ENCODE measurements at regions not wholly inside any gene's neighbourhood (a gene's known extent, or its start where the extent isn't known, plus 50 kb on each side); places are given as distances from the start of the nearest gene placed in this dataset.

GRCh38 chr15:69841113-69841828, 256.4 kb downstream of the TLE3 start:
- Histone ChIP-seq H3K27ac (ENCODE audit: low read depth in 1 of 3, low read length in 2 of 3) (no peak overlapping the region), H3K9me3 (ENCODE audit: control insufficient read depth in 2 of 2, insufficient read depth in 1 of 2, low read depth in 1 of 2, low read length in 1 of 2) (no peaks in the 10 kb centered on the region), H3K36me3 (ENCODE audit: control insufficient read depth in 3 of 3, insufficient read depth in 2 of 3, low read depth in 1 of 3, low read length in 3 of 3) (no peaks in the 10 kb centered on the region), H3K4me3 (ENCODE audit: low read depth in 1 of 3, low read length in 3 of 3) (no peak overlapping the region), H3K4me1 (ENCODE audit: control insufficient read depth in 3 of 3, insufficient read depth in 2 of 3, low read depth in 1 of 3, low read length in 2 of 3) (no peaks in the 10 kb centered on the region), H3K27me3 (ENCODE audit: control insufficient read depth in 3 of 3, insufficient read depth in 3 of 3, low read length in 3 of 3) (peaks cover 0 to 5% (median 0%) of the 10 kb centered on the region in 3 donors)
- WGBS, 3 donors, result 14 to 66% (median 34%) methylated on average over 21 of the region's 21 CpGs
- DNase-seq (peak; percentile 33 to 48), FAIRE-seq (no peak)

DNA sequence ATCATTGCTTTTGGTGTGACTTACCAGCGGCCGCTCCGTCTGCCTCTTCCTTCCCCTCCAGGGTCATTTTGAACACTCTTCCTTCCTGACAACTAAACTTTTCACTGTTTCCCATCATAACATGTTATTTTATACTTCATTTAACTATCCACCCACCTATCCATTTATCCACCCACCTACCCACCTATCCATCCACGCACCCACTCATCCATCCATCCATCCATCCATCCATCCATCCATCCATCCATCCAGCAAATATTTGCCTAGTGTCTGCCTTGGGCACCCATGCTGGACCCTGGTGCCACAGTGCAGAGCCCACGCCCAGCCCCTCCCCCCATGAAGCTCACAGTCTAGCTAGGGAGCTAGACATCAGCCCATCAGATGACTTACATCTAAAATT, 254.9 kb downstream of the TLE3 start:
- FAIRE-seq, result no peak

DNA sequence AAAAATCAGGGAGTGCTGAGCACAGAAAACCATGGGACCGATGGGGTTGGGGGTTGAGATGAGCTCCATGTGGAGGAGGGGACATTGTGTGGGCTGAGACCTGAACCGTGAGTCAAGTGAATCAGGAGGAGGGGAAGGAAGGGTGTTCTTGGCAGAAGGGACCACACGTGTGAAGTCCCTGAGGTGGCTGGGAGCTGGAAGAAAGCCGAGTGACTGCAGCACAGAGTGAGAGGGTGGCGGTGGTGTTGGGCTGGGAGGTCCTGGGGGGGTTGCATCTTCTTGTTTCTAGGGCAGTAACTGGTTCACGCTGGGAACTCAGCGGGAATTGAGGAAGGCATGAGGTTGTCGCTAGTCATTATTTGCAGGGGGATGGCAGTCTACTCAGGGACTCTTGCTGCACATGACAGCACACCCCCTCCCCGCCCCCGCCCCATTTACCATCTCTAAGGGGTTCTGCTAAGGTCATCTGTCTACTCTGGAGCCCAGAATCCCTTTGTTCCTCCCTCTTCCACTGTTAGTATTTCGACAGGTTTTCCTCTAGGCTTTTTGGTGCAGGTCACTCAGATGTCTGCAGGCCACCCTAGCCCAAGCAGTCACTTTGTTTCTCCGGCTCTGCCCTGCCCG, 254.3 kb downstream of the TLE3 start:
- WGBS, 3 donors, result 77 to 86% (median 80%) methylated on average over 12 to 13 of the region's 13 CpGs
- Histone ChIP-seq H3K27ac (ENCODE audit: low read depth in 1 of 3, low read length in 2 of 3) (no peak overlapping the region), H3K27me3 (ENCODE audit: control insufficient read depth in 3 of 3, insufficient read depth in 3 of 3, low read length in 3 of 3) (peaks cover 0 to 11% (median 3%) of the 10 kb centered on the region in 3 donors), H3K36me3 (ENCODE audit: control insufficient read depth in 3 of 3, insufficient read depth in 2 of 3, low read depth in 1 of 3, low read length in 3 of 3) (no peaks in the 10 kb centered on the region), H3K9me3 (ENCODE audit: control insufficient read depth in 2 of 2, insufficient read depth in 1 of 2, low read depth in 1 of 2, low read length in 1 of 2) (no peaks in the 10 kb centered on the region), H3K4me3 (ENCODE audit: low read depth in 1 of 3, low read length in 3 of 3) (no peak overlapping the region), H3K4me1 (ENCODE audit: control insufficient read depth in 3 of 3, insufficient read depth in 2 of 3, low read depth in 1 of 3, low read length in 2 of 3) (no peaks in the 10 kb centered on the region)
- DNase-seq (no peak), FAIRE-seq (no peak)

More for the DNA sequence above, 254.9 kb downstream of the TLE3 start:
- no peak overlapping the region for H3K4me3 ChIP-seq (ENCODE audit: low read depth in 1 of 3, low read length in 3 of 3)
- H3K9me3 ChIP-seq (ENCODE audit: control insufficient read depth in 2 of 2, insufficient read depth in 1 of 2, low read depth in 1 of 2, low read length in 1 of 2), result no peaks in the 10 kb centered on the region
- WGBS, 3 donors, result 80 to 88% (median 85%) methylated on average over 5 of the region's 5 CpGs
- H3K27me3 ChIP-seq (ENCODE audit: control insufficient read depth in 3 of 3, insufficient read depth in 3 of 3, low read length in 3 of 3), result peaks cover 0 to 11% (median 3%) of the 10 kb centered on the region in 3 donors
- no peak for DNase-seq
- no peaks in the 10 kb centered on the region for H3K36me3 ChIP-seq (ENCODE audit: control insufficient read depth in 3 of 3, insufficient read depth in 2 of 3, low read depth in 1 of 3, low read length in 3 of 3)
- no peak overlapping the region for H3K27ac ChIP-seq (ENCODE audit: low read depth in 1 of 3, low read length in 2 of 3)
- no peaks in the 10 kb centered on the region for H3K4me1 ChIP-seq (ENCODE audit: control insufficient read depth in 3 of 3, insufficient read depth in 2 of 3, low read depth in 1 of 3, low read length in 2 of 3)

DNA sequence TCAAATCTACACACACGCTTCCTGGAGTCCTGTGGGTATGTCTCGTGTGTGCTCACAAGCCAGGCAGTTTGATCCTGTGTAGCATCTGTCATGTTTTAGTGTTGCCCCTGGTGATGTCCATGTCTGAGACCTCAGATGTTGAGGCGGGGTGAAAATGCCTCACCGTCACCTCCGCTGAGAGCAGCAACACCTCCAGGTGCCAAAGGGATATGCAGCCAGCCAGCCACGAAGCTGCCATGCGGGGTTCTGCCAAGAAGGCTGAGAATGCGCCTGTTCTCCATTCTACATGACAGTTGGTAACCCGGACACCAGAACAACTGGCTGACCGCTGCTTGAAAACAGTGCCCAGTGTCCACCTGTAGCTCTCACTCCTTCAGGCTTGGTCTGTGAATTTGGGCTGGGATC, 253.8 kb downstream of the TLE3 start:
- Histone ChIP-seq H3K27ac (ENCODE audit: low read depth in 1 of 3, low read length in 2 of 3) (no peak overlapping the region), H3K27me3 (ENCODE audit: control insufficient read depth in 3 of 3, insufficient read depth in 3 of 3, low read length in 3 of 3) (peaks cover 0 to 11% (median 3%) of the 10 kb centered on the region in 3 donors), H3K4me1 (ENCODE audit: control insufficient read depth in 3 of 3, insufficient read depth in 2 of 3, low read depth in 1 of 3, low read length in 2 of 3) (no peaks in the 10 kb centered on the region), H3K36me3 (ENCODE audit: control insufficient read depth in 3 of 3, insufficient read depth in 2 of 3, low read depth in 1 of 3, low read length in 3 of 3) (no peaks in the 10 kb centered on the region), H3K9me3 (ENCODE audit: control insufficient read depth in 2 of 2, insufficient read depth in 1 of 2, low read depth in 1 of 2, low read length in 1 of 2) (no peaks in the 10 kb centered on the region), H3K4me3 (ENCODE audit: low read depth in 1 of 3, low read length in 3 of 3) (no peak overlapping the region)
- DNase-seq (no peak), FAIRE-seq (no peak)
- WGBS, 3 donors, result 84 to 90% (median 87%) methylated on average over 10 of the region's 10 CpGs

DNA sequence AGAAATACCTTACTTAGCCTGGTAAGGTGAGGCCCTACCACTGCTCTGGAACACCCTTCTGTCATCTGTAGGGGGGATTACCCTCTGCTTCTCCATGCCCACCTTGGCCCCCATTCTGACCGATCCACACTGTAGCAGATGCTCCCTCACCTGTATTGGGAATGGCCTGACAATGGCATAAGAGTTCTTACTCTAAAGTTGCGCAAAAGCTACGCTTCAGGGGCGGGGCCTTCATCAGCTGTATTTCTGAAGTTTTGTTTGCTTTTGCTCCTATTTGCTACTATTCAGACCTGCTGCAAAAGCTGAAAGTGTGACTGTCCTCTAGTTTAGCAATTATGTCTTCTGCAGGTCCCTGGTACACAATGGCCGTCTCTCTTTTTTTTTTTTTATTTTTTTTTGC, 252.6 kb downstream of the TLE3 start:
- Histone ChIP-seq H3K4me3 (ENCODE audit: low read depth in 1 of 3, low read length in 3 of 3) (no peak overlapping the region), H3K27me3 (ENCODE audit: control insufficient read depth in 3 of 3, insufficient read depth in 3 of 3, low read length in 3 of 3) (peaks cover 0 to 11% (median 3%) of the 10 kb centered on the region in 3 donors), H3K36me3 (ENCODE audit: control insufficient read depth in 3 of 3, insufficient read depth in 2 of 3, low read depth in 1 of 3, low read length in 3 of 3) (no peaks in the 10 kb centered on the region), H3K27ac (ENCODE audit: low read depth in 1 of 3, low read length in 2 of 3) (no peak overlapping the region), H3K9me3 (ENCODE audit: control insufficient read depth in 2 of 2, insufficient read depth in 1 of 2, low read depth in 1 of 2, low read length in 1 of 2) (no peaks in the 10 kb centered on the region), H3K4me1 (ENCODE audit: control insufficient read depth in 3 of 3, insufficient read depth in 2 of 3, low read depth in 1 of 3, low read length in 2 of 3) (no peaks in the 10 kb centered on the region)
- DNase-seq, result no peak
- WGBS, 3 donors, result 85 to 96% (median 90%) methylated on average over 5 of the region's 5 CpGs
- FAIRE-seq, result no peak

GRCh38 chr15:69847625-69848024, 250.1 kb downstream of the TLE3 start:
- Histone ChIP-seq H3K27me3 (ENCODE audit: control insufficient read depth in 3 of 3, insufficient read depth in 3 of 3, low read length in 3 of 3) (peaks cover 0 to 11% (median 3%) of the 10 kb centered on the region in 3 donors), H3K36me3 (ENCODE audit: control insufficient read depth in 3 of 3, insufficient read depth in 2 of 3, low read depth in 1 of 3, low read length in 3 of 3) (no peaks in the 10 kb centered on the region), H3K4me3 (ENCODE audit: low read depth in 1 of 3, low read length in 3 of 3) (no peak overlapping the region), H3K27ac (ENCODE audit: low read depth in 1 of 3, low read length in 2 of 3) (no peak overlapping the region), H3K9me3 (ENCODE audit: control insufficient read depth in 2 of 2, insufficient read depth in 1 of 2, low read depth in 1 of 2, low read length in 1 of 2) (no peaks in the 10 kb centered on the region), H3K4me1 (ENCODE audit: control insufficient read depth in 3 of 3, insufficient read depth in 2 of 3, low read depth in 1 of 3, low read length in 2 of 3) (no peaks in the 10 kb centered on the region)
- 75 to 79% (median 79%) methylated on average over 4 of the region's 4 CpGs for whole genome bisulfite sequencing, 3 donors
- FAIRE-seq, result no peak
- no peak for DNase-seq

DNA sequence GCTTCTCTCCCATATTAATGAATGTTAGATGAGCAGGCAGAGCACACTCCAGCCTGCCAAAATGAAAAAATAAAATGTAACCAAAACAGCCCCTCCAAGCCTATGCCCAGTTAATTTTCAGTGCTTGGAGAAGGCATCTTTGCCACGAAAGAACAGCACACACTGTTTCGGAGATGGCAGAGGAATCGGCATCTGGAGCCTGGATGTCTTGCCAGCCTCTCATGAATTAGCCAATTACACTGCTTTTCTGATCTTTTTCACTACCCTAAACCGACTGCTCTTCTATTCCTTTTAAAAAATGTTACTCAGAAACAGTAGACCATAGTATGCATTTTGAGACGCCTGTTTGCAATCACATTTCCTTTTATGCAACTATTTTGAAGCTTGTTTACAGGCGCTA, 249.6 kb downstream of the TLE3 start:
- peaks cover 0 to 11% (median 3%) of the 10 kb centered on the region in 3 donors for H3K27me3 ChIP-seq (ENCODE audit: control insufficient read depth in 3 of 3, insufficient read depth in 3 of 3, low read length in 3 of 3)
- WGBS, 3 donors, result 80 to 86% (median 83%) methylated on average over 6 of the region's 6 CpGs
- H3K27ac ChIP-seq (ENCODE audit: low read depth in 1 of 3, low read length in 2 of 3), result no peak overlapping the region
- no peak for DNase-seq
- H3K9me3 ChIP-seq (ENCODE audit: control insufficient read depth in 2 of 2, insufficient read depth in 1 of 2, low read depth in 1 of 2, low read length in 1 of 2), result no peaks in the 10 kb centered on the region
- no peaks in the 10 kb centered on the region for H3K36me3 ChIP-seq (ENCODE audit: control insufficient read depth in 3 of 3, insufficient read depth in 2 of 3, low read depth in 1 of 3, low read length in 3 of 3)
- no peak overlapping the region for H3K4me3 ChIP-seq (ENCODE audit: low read depth in 1 of 3, low read length in 3 of 3)
- FAIRE-seq, result no peak
- no peaks in the 10 kb centered on the region for H3K4me1 ChIP-seq (ENCODE audit: control insufficient read depth in 3 of 3, insufficient read depth in 2 of 3, low read depth in 1 of 3, low read length in 2 of 3)

DNA sequence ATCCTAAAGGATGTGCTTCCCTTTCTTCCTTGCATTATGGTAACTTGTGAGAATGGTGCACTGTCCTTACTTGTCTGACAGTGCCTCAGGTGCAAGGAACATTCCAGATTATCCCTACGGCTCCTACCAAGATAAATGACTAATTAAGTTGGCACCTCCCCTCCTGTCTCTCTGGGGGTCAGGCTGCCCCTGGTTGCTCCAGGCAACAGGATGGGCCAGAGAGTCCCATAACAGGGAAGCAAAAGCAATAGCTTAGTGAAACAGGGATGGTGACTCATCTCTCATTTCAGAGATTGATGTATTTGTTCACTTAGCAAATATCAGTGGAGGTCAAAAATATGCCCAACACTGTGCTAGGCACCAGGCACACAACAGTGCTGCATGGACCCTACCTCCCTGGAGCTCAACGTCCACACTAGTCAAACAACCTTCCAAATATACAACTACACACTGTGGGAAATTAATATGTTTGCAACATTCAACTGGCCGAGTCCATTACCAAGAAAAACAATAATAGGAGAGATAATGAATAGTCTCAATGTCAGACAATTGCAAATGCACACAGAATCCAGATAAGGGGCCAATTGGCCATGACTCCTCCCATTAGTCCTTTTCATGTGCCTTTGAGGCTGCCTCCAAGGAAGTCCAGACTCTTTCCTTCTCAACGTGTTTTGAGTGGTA, 249.0 kb downstream of the TLE3 start:
- no peak for FAIRE-seq
- no peaks in the 10 kb centered on the region for H3K4me1 ChIP-seq (ENCODE audit: control insufficient read depth in 3 of 3, insufficient read depth in 2 of 3, low read depth in 1 of 3, low read length in 2 of 3)
- peaks cover 0 to 11% (median 3%) of the 10 kb centered on the region in 3 donors for H3K27me3 ChIP-seq (ENCODE audit: control insufficient read depth in 3 of 3, insufficient read depth in 3 of 3, low read length in 3 of 3)
- DNase-seq, result no peak
- H3K9me3 ChIP-seq (ENCODE audit: control insufficient read depth in 2 of 2, insufficient read depth in 1 of 2, low read depth in 1 of 2, low read length in 1 of 2), result no peaks in the 10 kb centered on the region
- WGBS, 3 donors, result 45 to 55% (median 52%) methylated on average over 4 of the region's 4 CpGs
- H3K4me3 ChIP-seq (ENCODE audit: low read depth in 1 of 3, low read length in 3 of 3), result no peak overlapping the region
- H3K27ac ChIP-seq (ENCODE audit: low read depth in 1 of 3, low read length in 2 of 3), result no peak overlapping the region
- H3K36me3 ChIP-seq (ENCODE audit: control insufficient read depth in 3 of 3, insufficient read depth in 2 of 3, low read depth in 1 of 3, low read length in 3 of 3), result no peaks in the 10 kb centered on the region

Measured in small intestine (tissue), 7 donors.